IgD-negative memory B cell (primary cell): ENCODE measurements at regions not wholly inside any gene's neighbourhood (a gene's known extent, or its start where the extent isn't known, plus 50 kb on each side); places are given as distances from the start of the nearest gene placed in this dataset.

Experiments used
- H3K27ac Mint-ChIP-seq, 3 donors: one replicate each; pipeline ENCODE4 v1.8.0; 2020 to 2022; ENCODE audit warnings: mild to moderate bottlenecking in 3 of 3, mixed read lengths in 3 of 3, moderate library complexity in 1 of 3
- H3K27me3 Mint-ChIP-seq: one replicate; pipeline ENCODE4 v1.8.0; 2021; ENCODE audit warnings: mixed read lengths
- H3K36me3 Mint-ChIP-seq: one replicate; pipeline ENCODE4 v1.8.0; 2020; ENCODE audit warnings: mild to moderate bottlenecking, mixed read lengths
- H3K4me1 Mint-ChIP-seq, 3 donors: one replicate each; pipeline ENCODE4 v1.8.0; 2020 to 2022; ENCODE audit warnings: mixed read lengths in 3 of 3, mild to moderate bottlenecking in 1 of 3
- H3K4me3 Mint-ChIP-seq, 4 donors: one replicate each; pipeline ENCODE4 v1.8.0; 2020 to 2022; ENCODE audit warnings: mild to moderate bottlenecking in 4 of 4, mixed read lengths in 4 of 4, moderate library complexity in 3 of 4
- H3K9me3 Mint-ChIP-seq, 3 donors: one replicate each; pipeline ENCODE4 v1.8.0; 2020 to 2021; ENCODE audit warnings: mixed read lengths in 3 of 3, mild to moderate bottlenecking in 1 of 3

GRCh38 chr13:80577285-80577684 lies 236.4 kb upstream of the SPRY2 start:
- Mint-ChIP-seq H3K27ac (no peak overlapping the region), H3K4me1 (peaks cover 0 to 3% (median 0%) of the 10 kb centered on the region in 3 donors), H3K27me3 (peaks cover 2% of the 10 kb centered on the region), H3K4me3 (no peak overlapping the region), H3K36me3 (no peaks in the 10 kb centered on the region), H3K9me3 (peaks cover 0 to 7% (median 2%) of the 10 kb centered on the region in 3 donors)

- peaks cover 0 to 1% (median 0%) of the 10 kb centered on the region in 3 donors for H3K9me3 Mint-ChIP-seq
- H3K27me3 Mint-ChIP-seq, result peaks cover 2% of the 10 kb centered on the region
- no peaks in the 10 kb centered on the region for H3K4me1 Mint-ChIP-seq
- no peaks in the 10 kb centered on the region for H3K36me3 Mint-ChIP-seq
- H3K27ac Mint-ChIP-seq, result no peak overlapping the region
- peak overlapping the region in 1 of 4 donors; percentile 68 for H3K4me3 Mint-ChIP-seq
These were observed 233.4 kb upstream of the SPRY2 start for GRCh38 chr13:80574113-80574850.

- Mint-ChIP-seq H3K27me3 (no peaks in the 10 kb centered on the region), H3K4me3 (no peak overlapping the region), H3K36me3 (no peaks in the 10 kb centered on the region), H3K4me1 (no peaks in the 10 kb centered on the region), H3K27ac (no peak overlapping the region), H3K9me3 (no peaks in the 10 kb centered on the region)
These were observed 232.0 kb upstream of the SPRY2 start for GRCh38 chr13:80572923-80573316.

GRCh38 chr13:80572308-80572922 lies 231.5 kb upstream of the SPRY2 start:
- Mint-ChIP-seq H3K4me3 (no peak overlapping the region), H3K9me3 (no peaks in the 10 kb centered on the region), H3K4me1 (no peaks in the 10 kb centered on the region), H3K36me3 (no peaks in the 10 kb centered on the region), H3K27me3 (no peaks in the 10 kb centered on the region), H3K27ac (no peak overlapping the region)

- Mint-ChIP-seq H3K4me3 (no peak overlapping the region), H3K36me3 (no peaks in the 10 kb centered on the region), H3K27ac (no peak overlapping the region), H3K9me3 (no peaks in the 10 kb centered on the region), H3K4me1 (no peaks in the 10 kb centered on the region), H3K27me3 (no peaks in the 10 kb centered on the region)
These were observed 230.7 kb upstream of the SPRY2 start for GRCh38 chr13:80571346-80572307.

GRCh38 chr13:80563439-80563838 lies 222.5 kb upstream of the SPRY2 start:
- Mint-ChIP-seq H3K36me3 (no peaks in the 10 kb centered on the region), H3K27me3 (no peaks in the 10 kb centered on the region), H3K9me3 (peaks cover 0 to 2% (median 0%) of the 10 kb centered on the region in 3 donors), H3K4me3 (no peak overlapping the region), H3K27ac (no peak overlapping the region), H3K4me1 (peaks cover 0 to 2% (median 2%) of the 10 kb centered on the region in 3 donors)

GRCh38 chr13:80562433-80563156 lies 221.7 kb upstream of the SPRY2 start:
- no peak overlapping the region for H3K27ac Mint-ChIP-seq
- H3K36me3 Mint-ChIP-seq, result no peaks in the 10 kb centered on the region
- peaks cover 0 to 2% (median 2%) of the 10 kb centered on the region in 3 donors for H3K4me1 Mint-ChIP-seq
- peaks cover 0 to 2% (median 0%) of the 10 kb centered on the region in 3 donors for H3K9me3 Mint-ChIP-seq
- H3K4me3 Mint-ChIP-seq, result no peak overlapping the region
- H3K27me3 Mint-ChIP-seq, result no peaks in the 10 kb centered on the region

- Mint-ChIP-seq H3K27ac (no peak overlapping the region), H3K27me3 (no peaks in the 10 kb centered on the region), H3K4me3 (no peak overlapping the region), H3K9me3 (peaks cover 0 to 2% (median 0%) of the 10 kb centered on the region in 3 donors), H3K36me3 (no peaks in the 10 kb centered on the region), H3K4me1 (peaks cover 0 to 2% (median 2%) of the 10 kb centered on the region in 3 donors)
These were observed 219.7 kb upstream of the SPRY2 start for GRCh38 chr13:80560609-80561008.

GRCh38 chr13:80559944-80560343 lies 219.0 kb upstream of the SPRY2 start:
- H3K36me3 Mint-ChIP-seq, result no peaks in the 10 kb centered on the region
- no peak overlapping the region for H3K4me3 Mint-ChIP-seq
- peaks cover 0 to 2% (median 2%) of the 10 kb centered on the region in 3 donors for H3K4me1 Mint-ChIP-seq
- H3K27ac Mint-ChIP-seq, result no peak overlapping the region
- H3K9me3 Mint-ChIP-seq, result peaks cover 0 to 2% (median 0%) of the 10 kb centered on the region in 3 donors
- H3K27me3 Mint-ChIP-seq, result no peaks in the 10 kb centered on the region

GRCh38 chr13:80558074-80558473 lies 217.1 kb upstream of the SPRY2 start:
- H3K4me1 Mint-ChIP-seq, result no peaks in the 10 kb centered on the region
- H3K27me3 Mint-ChIP-seq, result no peaks in the 10 kb centered on the region
- H3K4me3 Mint-ChIP-seq, result no peak overlapping the region
- peaks cover 0 to 2% (median 0%) of the 10 kb centered on the region in 3 donors for H3K9me3 Mint-ChIP-seq
- no peak overlapping the region for H3K27ac Mint-ChIP-seq
- no peaks in the 10 kb centered on the region for H3K36me3 Mint-ChIP-seq

GRCh38 chr13:80555796-80556678 lies 215.1 kb upstream of the SPRY2 start:
- Mint-ChIP-seq H3K4me3 (no peak overlapping the region), H3K9me3 (no peaks in the 10 kb centered on the region), H3K27ac (no peak overlapping the region), H3K27me3 (no peaks in the 10 kb centered on the region), H3K36me3 (no peaks in the 10 kb centered on the region), H3K4me1 (peaks cover 0 to 5% (median 4%) of the 10 kb centered on the region in 3 donors)

GRCh38 chr13:80552851-80553440 lies 212.0 kb upstream of the SPRY2 start:
- no peaks in the 10 kb centered on the region for H3K27me3 Mint-ChIP-seq

More at GRCh38 chr13:80552851-80553440, 212.0 kb upstream of the SPRY2 start:
- no peaks in the 10 kb centered on the region for H3K36me3 Mint-ChIP-seq
- peaks cover 0 to 5% (median 4%) of the 10 kb centered on the region in 3 donors for H3K4me1 Mint-ChIP-seq
- no peak overlapping the region for H3K27ac Mint-ChIP-seq
- H3K9me3 Mint-ChIP-seq, result peaks cover 0 to 2% (median 0%) of the 10 kb centered on the region in 3 donors
- H3K4me3 Mint-ChIP-seq, result no peak overlapping the region
